ENCODE measurements at regions not wholly inside any gene's neighbourhood (a gene's known extent, or its start where the extent isn't known, plus 50 kb on each side); places are given as distances from the start of the nearest gene placed in this dataset.
"Not testable (repeated sequence)": the region's sequence is repeated elsewhere in the genome, so short reads cannot be mapped to it uniquely, and the experiment has no call there.

DNA sequence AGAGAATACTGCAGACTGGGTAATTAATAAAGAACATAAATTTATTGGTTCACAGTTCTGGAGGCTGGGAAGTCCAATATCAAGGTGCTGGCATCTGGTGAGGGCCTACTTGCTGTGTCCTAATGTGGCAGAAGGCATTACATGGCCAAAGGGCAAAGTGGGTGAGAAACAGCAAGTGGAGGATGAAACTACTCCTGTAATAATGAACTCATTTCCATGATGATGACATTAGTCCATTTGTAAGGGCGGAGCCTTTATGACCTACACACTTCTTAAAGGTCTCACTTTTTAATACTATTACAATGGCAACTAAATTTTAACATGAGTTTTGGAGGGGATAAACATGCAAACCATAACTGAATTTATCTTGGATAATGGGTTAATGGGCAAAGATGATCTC is 139.6 kb upstream of the SGO1 start:
- DNase-seq (ENCODE audit: low spot score): no peak

DNA sequence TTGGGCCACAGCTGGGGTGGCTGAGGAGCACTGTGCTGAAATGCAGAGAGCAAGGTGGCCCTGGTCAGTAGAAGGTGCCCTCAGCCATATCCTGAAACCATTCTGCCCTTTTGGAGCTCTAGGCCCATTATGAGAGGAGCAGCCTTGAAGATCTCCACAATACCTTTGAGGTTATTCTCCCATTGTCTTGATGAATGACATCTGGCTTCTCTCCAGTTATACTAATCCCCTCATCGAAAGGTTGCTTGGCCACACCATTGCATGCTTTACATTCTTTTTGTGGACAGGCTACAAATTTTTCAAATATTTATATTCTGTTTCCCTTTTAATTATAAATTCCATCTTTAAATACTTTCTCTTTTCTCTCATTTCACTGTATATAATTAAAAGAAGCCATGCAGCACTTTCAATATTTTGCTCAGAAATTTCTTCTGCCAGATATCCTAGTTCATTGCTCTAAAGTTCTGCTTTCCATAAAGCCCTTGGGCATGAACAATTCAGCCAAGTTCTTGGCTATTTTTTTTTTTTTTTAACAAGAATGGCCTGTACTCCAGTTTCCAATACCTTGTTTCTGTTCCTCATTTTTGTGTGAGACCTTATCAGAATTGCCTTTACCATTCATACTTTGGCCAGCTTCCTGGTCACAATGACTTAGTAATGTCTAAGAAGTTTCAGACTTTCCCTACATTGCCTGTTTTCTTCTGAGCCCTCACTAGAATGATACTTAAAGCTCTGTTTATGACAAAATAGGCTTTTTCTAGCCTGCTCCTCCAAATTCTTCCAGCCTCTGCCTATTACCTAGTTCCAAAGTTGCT is 138.9 kb upstream of the SGO1 start:
- no peak for DNase-seq (ENCODE audit: low spot score)

- DNase-seq (ENCODE audit: low spot score): no peak
Observed at GRCh38 chr3:20323307-20323927, 137.4 kb upstream of the SGO1 start.

DNA sequence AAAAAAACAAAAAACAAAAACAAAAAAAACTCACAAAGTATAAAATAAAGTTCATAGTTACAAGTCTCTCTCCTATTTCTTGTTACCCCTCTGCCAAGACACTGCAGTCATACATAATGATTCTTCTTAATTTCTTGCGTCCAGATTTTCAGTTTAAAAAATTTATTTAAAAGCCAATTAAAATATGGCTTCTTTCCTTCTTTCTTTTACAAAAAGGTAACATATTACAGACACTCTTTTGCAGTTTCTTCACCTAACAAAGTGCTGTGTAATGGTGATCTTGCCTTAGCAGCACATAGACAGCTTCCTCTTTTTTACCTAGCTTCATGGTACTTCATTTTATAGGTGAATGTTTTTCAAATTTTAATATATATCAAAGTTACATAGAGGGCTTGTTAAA is 136.1 kb upstream of the SGO1 start:
- DNase-seq (ENCODE audit: low spot score): no peak

DNA sequence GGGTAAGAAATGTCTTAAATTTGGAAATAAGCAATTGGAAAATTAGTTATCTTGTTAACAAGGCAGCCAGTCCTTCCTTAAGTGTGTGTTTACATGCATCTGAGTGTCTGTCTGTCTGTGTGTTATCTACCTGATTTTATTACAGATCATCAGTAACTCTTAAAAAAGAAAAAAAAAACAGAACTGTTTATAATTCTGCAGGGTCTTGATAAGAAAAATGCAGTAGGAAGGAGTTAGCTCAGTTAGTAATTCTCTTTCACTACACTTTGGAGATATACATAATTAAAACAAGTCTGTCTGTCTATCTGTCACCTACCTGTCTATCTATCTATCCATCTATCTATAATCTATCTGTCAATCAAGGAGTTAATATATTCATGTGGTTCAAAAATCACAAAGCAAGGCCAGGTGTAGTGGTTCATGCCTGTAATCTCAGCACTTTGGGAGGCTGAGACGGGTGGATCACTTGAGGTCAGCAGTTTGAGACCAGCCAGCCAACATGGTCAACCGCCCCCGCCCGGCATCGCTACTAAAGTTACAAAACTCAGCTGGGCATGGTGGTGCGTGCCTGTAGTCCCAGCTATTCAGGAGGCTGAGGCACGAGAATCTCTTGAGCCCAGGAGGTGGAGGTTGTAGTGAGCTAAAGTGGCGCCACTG is 135.5 kb upstream of the SGO1 start:
- DNase-seq (ENCODE audit: low spot score): no peak

- no peak for DNase-seq (ENCODE audit: low spot score)
Observed at GRCh38 chr3:20320489-20320888, 134.5 kb upstream of the SGO1 start.

DNA sequence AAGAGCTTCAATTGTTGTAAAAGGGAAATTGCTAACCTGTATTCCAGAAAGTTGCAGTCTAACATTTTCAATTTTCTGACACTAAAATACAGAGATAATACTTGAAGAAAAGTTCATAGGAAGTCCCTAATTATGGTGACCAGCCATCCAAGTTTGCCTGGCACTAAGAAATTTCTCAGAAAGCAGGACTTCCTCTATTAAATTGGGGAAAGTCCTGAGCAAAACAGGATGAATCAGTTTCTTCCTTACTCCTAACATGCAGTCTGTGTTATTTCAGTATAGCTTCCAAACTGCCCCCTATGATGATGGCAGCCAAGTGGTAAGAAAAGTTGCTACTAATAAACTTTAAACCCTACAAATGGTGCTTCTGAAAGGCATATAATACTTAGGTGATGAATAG is 133.5 kb upstream of the SGO1 start:
- no peak for DNase-seq (ENCODE audit: low spot score)

GRCh38 chr3:20317616-20318015 is 131.6 kb upstream of the SGO1 start:
- no peak for DNase-seq (ENCODE audit: low spot score)

GRCh38 chr3:20316238-20316637 is 130.2 kb upstream of the SGO1 start:
- DNase-seq (ENCODE audit: low spot score): no peak

- no peak for DNase-seq (ENCODE audit: low spot score)
Observed at GRCh38 chr3:20310629-20311028, 124.6 kb upstream of the SGO1 start.

- no peak for DNase-seq (ENCODE audit: low spot score)
Observed at GRCh38 chr3:20307383-20307782, 121.4 kb upstream of the SGO1 start.

GRCh38 chr3:20305647-20306046 is 119.6 kb upstream of the SGO1 start:
- DNase-seq (ENCODE audit: low spot score): no peak

GRCh38 chr3:20302766-20303165 is 116.8 kb upstream of the SGO1 start:
- no peak for DNase-seq (ENCODE audit: low spot score)

DNA sequence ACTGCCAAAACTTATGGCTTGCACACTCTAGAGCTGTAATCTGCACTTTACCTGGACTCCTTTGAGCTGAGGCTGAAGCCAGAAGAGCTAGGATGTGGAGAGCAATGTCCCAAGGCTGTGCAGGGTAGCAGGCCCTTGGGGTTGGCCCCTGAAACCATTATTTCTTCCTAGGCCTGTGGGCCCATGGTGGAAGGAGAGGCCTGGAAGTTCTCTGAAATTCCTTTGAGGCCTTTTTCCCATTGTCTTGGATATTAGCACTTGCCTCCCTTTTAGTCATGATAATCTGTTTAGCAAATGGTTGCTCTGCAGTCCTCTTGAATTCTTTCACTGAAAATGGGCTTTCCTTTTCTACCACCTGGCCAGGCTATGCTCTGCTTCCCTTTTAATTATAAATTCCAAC is 102.0 kb upstream of the SGO1 start:
- DNase-seq (ENCODE audit: low spot score): no peak

DNA sequence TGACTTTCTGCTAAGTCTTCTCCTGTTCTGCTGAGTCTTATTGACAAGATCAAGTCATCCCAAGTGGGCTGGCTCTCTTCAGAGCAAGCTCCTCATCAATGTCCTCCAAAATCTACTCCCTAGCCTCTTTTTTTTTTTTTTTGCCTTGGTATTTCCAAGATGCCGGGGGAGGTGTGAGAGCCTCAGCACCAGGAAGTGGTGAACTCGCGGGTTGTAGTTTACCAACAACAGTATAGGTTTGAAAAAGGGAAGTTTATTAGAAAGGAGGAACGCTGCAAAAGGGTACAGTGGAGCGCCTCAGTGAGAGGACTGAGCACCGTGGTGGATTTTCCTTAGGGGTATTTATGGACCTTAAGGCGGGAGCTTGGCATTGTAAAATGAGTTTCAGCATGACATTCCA is 94.3 kb upstream of the SGO1 start:
- no peak for DNase-seq (ENCODE audit: low spot score)

GRCh38 chr3:20265977-20266376 is 80.0 kb upstream of the SGO1 start:
- not testable (repeated sequence) for DNase-seq (ENCODE audit: low spot score)

- DNase-seq (ENCODE audit: low spot score): no peak
Observed at GRCh38 chr3:20264900-20265567, 79.0 kb upstream of the SGO1 start.

GRCh38 chr3:20258371-20258770 is 72.4 kb upstream of the SGO1 start:
- no peak for DNase-seq (ENCODE audit: low spot score)

DNA sequence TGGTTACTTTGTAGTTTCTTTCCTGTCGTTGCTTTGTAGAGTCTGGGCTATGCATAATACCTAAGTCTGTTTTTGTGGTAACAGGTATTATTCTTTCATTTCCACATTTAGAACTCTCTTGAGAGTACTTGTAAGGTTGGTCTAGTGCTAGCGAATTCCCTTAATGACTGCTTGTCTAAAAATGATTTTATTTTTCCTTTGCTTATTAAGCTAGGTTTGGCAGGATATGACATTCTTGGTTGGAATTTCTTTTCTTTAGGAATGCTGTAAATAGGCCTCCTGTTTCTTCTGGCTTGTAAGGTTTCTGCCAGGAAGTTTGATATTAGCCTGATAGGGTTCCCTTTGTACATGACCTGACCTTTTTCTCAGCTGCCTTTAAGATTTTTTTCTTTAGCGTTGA is 70.1 kb upstream of the SGO1 start:
- no peak for DNase-seq (ENCODE audit: low spot score)

GRCh38 chr3:20254268-20255117 is 68.5 kb upstream of the SGO1 start:
- no peak for DNase-seq (ENCODE audit: low spot score)

GRCh38 chr3:20250786-20251185 is 64.8 kb upstream of the SGO1 start:
- no peak for DNase-seq (ENCODE audit: low spot score)

DNA sequence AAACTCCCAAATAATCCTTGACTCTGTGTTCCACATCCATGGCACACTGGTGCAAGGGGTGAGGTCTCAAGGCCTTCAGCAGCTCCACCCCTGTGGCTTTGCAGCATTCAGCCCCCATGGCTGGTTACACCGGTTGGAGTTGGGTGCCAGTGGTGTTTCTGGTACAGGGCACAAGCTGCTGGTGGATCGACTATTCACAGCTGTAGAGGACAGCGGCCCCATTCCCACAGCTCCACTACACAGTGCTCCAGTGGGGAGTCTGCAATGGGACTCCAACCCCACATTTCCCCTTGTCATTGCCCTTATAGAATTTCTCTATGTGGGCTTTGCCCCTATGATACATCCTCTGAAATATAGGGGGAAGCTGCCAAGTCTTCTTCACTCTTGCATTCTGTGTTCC is 64.3 kb upstream of the SGO1 start:
- no peak for DNase-seq (ENCODE audit: low spot score)

All from hepatic stellate cell (primary cell).